LNCaP clone FGC (cell line): ENCODE measurements at regions not wholly inside any gene's neighbourhood (a gene's known extent, or its start where the extent isn't known, plus 50 kb on each side); places are given as distances from the start of the nearest gene placed in this dataset.

Experiments
- DNase-seq: peaks from one replicate; pipeline ENCODE4 v3.0.0-alpha.2; 2011; ENCODE audit warnings: low read depth
- H3K4me3 ChIP-seq: 2 replicates; pipeline ENCODE4 v1.5.1; 2011; ENCODE audit warnings: mild to moderate bottlenecking, low read depth, low read length, control low read depth
- CTCF ChIP-seq: IDR thresholded peaks from 2 replicates; pipeline ENCODE4 v1.5.1; 2012; ENCODE audit warnings: mild to moderate bottlenecking; ENCODE audit not compliant: control insufficient read depth, insufficient read depth; ENCODE audit errors: extremely low read depth

- peak; percentile 77 for DNase-seq
- no peak overlapping the region for H3K4me3 ChIP-seq
- TF ChIP-seq CTCF: no peak
These were observed 249.4 kb upstream of the PCDH20 start for GRCh38 chr13:61664801-61665705.

- DNase-seq: no peak
- no peak for TF ChIP-seq CTCF
- H3K4me3 ChIP-seq: no peak overlapping the region
These were observed 238.8 kb upstream of the PCDH20 start for GRCh38 chr13:61654481-61654880.

GRCh38 chr13:61648547-61648946 is 232.9 kb upstream of the PCDH20 start:
- no peak overlapping the region for H3K4me3 ChIP-seq
- no peak for TF ChIP-seq CTCF

GRCh38 chr13:61612192-61612591 is 196.5 kb upstream of the PCDH20 start:
- no peak for TF ChIP-seq CTCF
- H3K4me3 ChIP-seq: no peak overlapping the region
- no peak for DNase-seq

More at GRCh38 chr13:61648547-61648946, 232.9 kb upstream of the PCDH20 start:
- no peak for DNase-seq

GRCh38 chr13:61608138-61608537 is 192.5 kb upstream of the PCDH20 start:
- TF ChIP-seq CTCF: no peak
- DNase-seq: no peak
- no peak overlapping the region for H3K4me3 ChIP-seq

- H3K4me3 ChIP-seq: no peak overlapping the region
- TF ChIP-seq CTCF: no peak
- DNase-seq: no peak
These were observed 184.8 kb upstream of the PCDH20 start for GRCh38 chr13:61600360-61601033.
